NT2/D1 (cell line): ENCODE measurements at regions not wholly inside any gene's neighbourhood (a gene's known extent, or its start where the extent isn't known, plus 50 kb on each side); places are given as distances from the start of the nearest gene placed in this dataset.

Experiments
- DNase-seq: peaks from one replicate; pipeline ENCODE4 v3.0.0-alpha.2; 2011; ENCODE audit warnings: low read depth, low spot score
- H3K27me3 ChIP-seq: 2 replicates; pipeline ENCODE4 v1.6.0; 2011; ENCODE audit warnings: mild to moderate bottlenecking; ENCODE audit not compliant: insufficient read length, insufficient read depth
- H3K36me3 ChIP-seq: 2 replicates; pipeline ENCODE4 v1.6.1; 2011; ENCODE audit warnings: mild to moderate bottlenecking, low read length, mixed read lengths; ENCODE audit not compliant: insufficient read depth, insufficient read length
- H3K4me1 ChIP-seq: 2 replicates; pipeline ENCODE4 v1.5.1; 2011; ENCODE audit not compliant: insufficient read depth, insufficient read length
- H3K4me3 ChIP-seq: 2 replicates; pipeline ENCODE4 v1.5.1; 2011; ENCODE audit warnings: low read depth; ENCODE audit not compliant: insufficient read length
- H3K9ac ChIP-seq: 2 replicates; pipeline ENCODE4 v1.6.0; 2011; ENCODE audit warnings: low read depth; ENCODE audit not compliant: insufficient read length
- H3K9me3 ChIP-seq: 2 replicates; pipeline ENCODE4 v1.5.1; 2011; ENCODE audit warnings: mild to moderate bottlenecking, low read length; ENCODE audit not compliant: insufficient read depth
- SUZ12 ChIP-seq: IDR thresholded peaks from 2 replicates; pipeline ENCODE4 v1.6.1; 2011; ENCODE audit not compliant: insufficient read length, insufficient read depth; ENCODE audit errors: extremely low read depth
- YY1 ChIP-seq: IDR thresholded peaks from 2 replicates; pipeline ENCODE4 v1.6.1; 2011; ENCODE audit not compliant: insufficient read length, insufficient read depth
- ZNF274 ChIP-seq: IDR thresholded peaks from 2 replicates; pipeline ENCODE4 v1.6.1; 2011; ENCODE audit warnings: mild to moderate bottlenecking, low read depth, low read length

DNA sequence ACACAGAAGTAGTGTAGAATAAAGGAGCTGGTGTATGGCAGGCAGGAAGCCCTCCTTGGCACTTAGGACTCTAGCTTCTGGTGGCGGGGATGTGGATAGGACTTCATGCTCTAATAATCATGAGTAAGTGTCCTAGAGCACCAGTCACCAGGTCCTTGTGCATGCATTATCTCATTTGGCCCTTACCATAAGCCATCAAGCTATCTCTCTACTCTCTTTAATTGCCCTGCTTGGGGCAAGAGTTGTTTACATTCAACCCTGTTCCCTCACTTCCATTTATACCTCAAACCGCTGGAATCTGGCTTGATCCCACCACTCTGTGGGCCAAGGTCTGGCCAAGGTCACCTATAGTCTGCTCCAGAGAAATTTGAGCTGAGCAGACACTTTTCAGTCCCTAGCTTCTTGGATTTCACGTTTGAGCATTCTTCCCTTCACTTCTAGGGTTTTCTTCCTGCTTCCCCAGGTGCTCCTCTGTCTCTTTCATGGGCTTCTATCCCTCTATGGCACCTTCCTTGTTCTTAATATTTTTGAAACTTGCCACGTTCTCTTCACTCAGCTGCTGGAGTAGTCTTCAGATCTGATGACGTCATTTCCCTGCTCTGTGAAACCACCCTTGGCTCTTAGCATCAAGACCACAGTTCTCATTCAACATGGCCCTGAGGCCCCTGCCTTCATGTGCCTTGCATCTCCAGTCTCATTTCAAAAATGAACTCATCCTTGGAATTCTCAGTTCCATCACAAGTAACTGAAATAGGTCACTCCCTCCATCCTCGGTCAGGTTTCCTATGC lies 94.9 kb upstream of the GATA6 start:
- Histone ChIP-seq H3K4me1 (peaks cover 3% of the 10 kb centered on the region), H3K9ac (no peak overlapping the region), H3K27me3 (no peaks in the 10 kb centered on the region), H3K4me3 (no peak overlapping the region), H3K9me3 (no peaks in the 10 kb centered on the region), H3K36me3 (no peaks in the 10 kb centered on the region)
- DNase-seq = no peak
- no peak for TF ChIP-seq YY1
- TF ChIP-seq SUZ12 = no peak
- no peak for TF ChIP-seq ZNF274

DNA sequence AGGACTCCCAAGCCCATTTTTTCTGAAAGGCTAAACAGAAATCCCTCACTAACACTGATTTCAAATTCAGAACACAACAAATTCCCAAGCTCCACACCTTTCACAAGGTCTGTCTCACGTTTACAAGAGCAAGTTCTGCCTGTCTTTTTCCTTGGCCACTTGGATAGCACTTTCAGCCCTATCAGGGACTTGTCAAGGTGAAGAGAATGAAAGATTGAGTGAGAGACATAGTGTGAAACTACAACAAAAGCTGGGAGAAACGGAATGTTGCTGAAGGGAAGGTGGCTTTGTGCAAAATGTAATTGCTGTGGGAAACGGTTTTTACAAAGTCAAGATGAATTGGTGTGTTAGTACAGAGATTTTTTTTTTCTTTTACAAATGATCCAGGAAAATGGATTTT lies 89.4 kb upstream of the GATA6 start:
- no peak for DNase-seq
- H3K9ac ChIP-seq = no peak overlapping the region
- no peaks in the 10 kb centered on the region for H3K27me3 ChIP-seq
- H3K4me1 ChIP-seq = no peaks in the 10 kb centered on the region
- H3K4me3 ChIP-seq = no peak overlapping the region
- TF ChIP-seq ZNF274 (no peak), SUZ12 (no peak), YY1 (no peak)
- H3K9me3 ChIP-seq = no peaks in the 10 kb centered on the region
- H3K36me3 ChIP-seq = no peaks in the 10 kb centered on the region

DNA sequence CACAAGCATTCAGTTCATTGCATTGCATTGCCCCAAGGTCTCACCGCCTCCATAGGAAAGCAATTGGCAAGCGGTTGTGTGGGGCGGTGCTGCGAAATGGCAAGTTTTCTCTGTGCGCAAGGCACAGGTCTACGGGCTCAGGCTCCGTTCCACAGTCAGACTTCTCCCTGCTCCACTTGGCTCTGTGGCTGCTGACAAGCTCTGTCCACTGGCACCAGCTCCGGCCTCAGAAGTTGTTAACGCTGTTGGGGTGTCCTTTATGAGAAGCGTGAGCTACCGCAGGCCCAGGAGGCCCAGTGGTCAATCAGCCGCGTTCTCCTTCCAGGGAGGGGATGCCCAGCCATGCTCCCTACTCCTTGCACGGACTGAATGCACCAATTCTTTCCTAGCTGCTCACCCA lies 87.0 kb upstream of the GATA6 start:
- Histone ChIP-seq H3K9ac (no peak overlapping the region), H3K4me3 (no peak overlapping the region), H3K9me3 (no peaks in the 10 kb centered on the region), H3K4me1 (no peaks in the 10 kb centered on the region), H3K36me3 (no peaks in the 10 kb centered on the region), H3K27me3 (no peaks in the 10 kb centered on the region)
- no peak for DNase-seq
- no peak for TF ChIP-seq SUZ12
- TF ChIP-seq YY1 = no peak
- TF ChIP-seq ZNF274 = no peak

DNA sequence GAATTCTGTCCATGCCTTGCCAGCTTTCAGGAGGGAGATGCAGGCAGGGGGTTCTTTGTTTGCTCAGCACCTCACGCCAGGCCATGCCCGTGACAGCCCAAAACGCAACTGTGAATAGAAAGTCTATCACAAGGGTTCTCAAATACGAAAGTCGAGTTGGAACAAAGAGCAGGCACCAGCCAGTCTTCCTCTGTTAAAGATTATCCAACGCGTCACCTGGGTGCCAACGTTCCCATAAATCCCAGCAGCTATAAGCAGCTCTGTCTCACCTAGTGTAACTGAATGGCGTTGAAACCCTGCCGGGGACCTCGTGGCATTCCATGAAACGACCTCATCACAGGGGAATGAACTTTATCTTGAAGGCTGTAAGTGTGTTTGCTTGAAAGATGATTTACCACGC lies 84.8 kb upstream of the GATA6 start:
- Histone ChIP-seq H3K9ac (no peak overlapping the region), H3K9me3 (no peaks in the 10 kb centered on the region), H3K27me3 (peaks cover 3% of the 10 kb centered on the region), H3K36me3 (no peaks in the 10 kb centered on the region), H3K4me3 (no peak overlapping the region), H3K4me1 (no peaks in the 10 kb centered on the region)
- DNase-seq = no peak
- TF ChIP-seq ZNF274 (no peak), YY1 (no peak), SUZ12 (no peak)

DNA sequence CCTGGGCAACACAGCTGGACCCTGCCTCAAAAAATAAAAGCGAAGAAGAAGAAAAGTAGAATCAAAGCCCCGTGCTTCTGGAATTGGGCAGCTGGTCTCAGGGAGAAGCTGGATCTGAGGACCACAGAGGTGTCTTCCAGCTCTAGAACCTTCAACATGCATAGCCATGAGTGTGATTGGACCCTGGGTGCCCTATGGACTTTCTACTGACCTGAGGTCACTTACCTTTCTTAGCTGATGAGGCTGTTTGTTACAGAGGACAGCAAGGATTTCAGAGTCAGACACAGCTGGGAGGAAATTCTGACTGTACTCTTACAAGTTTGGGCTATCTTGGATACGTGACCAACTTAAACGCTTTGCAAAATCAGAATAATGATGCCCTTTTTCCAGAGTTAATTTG lies 82.4 kb upstream of the GATA6 start:
- DNase-seq = no peak
- TF ChIP-seq ZNF274 (no peak), YY1 (no peak), SUZ12 (no peak)
- Histone ChIP-seq H3K4me3 (no peak overlapping the region), H3K27me3 (peaks cover 3% of the 10 kb centered on the region), H3K36me3 (no peaks in the 10 kb centered on the region), H3K9me3 (no peaks in the 10 kb centered on the region), H3K9ac (no peak overlapping the region), H3K4me1 (no peaks in the 10 kb centered on the region)

DNA sequence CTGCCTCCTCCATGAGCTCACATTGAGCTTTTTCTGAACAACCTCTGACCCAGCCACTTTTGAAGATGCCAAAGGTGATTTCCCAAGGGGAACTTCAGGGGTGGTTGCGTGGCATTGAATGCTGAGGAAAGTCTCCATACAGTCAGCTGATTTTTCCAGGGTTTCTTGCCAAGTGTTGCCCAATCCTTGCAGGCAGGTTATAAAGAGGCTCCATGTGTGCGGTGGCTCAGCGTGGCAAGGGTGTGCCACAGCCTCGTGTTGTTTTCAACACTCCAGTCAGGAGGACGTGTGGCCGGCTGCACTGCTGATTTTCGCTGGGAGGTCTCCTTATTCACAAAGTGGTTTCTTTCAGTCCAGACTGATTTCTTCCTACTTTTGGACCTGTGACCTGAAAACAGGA lies 81.4 kb upstream of the GATA6 start:
- Histone ChIP-seq H3K27me3 (peaks cover 3% of the 10 kb centered on the region), H3K9ac (no peak overlapping the region), H3K4me3 (no peak overlapping the region), H3K9me3 (no peaks in the 10 kb centered on the region), H3K4me1 (no peaks in the 10 kb centered on the region), H3K36me3 (no peaks in the 10 kb centered on the region)
- no peak for DNase-seq
- no peak for TF ChIP-seq YY1
- TF ChIP-seq SUZ12 = no peak
- TF ChIP-seq ZNF274 = no peak

DNA sequence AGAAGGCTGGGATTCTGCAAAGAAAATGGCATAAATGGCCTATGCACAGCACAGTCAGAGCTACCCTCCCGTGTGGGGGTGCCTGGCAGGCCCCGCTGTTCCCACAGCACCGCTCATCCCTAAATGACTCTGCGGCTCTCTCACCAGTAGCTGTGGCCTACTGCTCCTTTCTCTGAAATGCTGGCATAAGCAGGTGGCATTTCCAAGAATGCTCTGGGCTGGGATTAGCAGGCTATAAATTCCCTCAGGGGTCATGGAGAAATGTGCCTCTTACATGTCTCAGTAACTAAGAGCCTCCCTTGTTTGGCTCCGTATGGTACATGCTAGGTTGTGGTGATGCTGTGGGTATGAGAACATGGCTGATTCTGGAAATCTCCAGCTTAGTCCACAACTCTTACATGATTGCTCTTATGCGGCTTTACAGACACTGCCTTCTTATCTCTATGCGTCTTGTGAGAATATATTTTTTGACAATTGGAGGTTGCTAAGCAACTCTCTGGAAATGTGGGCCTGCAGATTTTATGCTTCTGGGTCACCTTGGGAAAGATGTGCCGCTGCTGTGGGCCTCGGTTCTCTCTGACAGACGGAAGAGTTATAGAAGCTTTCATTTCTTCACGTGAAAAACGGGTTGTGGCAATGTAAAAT lies 80.3 kb upstream of the GATA6 start:
- Histone ChIP-seq H3K4me1 (no peaks in the 10 kb centered on the region), H3K9ac (no peak overlapping the region), H3K36me3 (no peaks in the 10 kb centered on the region), H3K4me3 (no peak overlapping the region), H3K9me3 (no peaks in the 10 kb centered on the region), H3K27me3 (peaks cover 3% of the 10 kb centered on the region)
- TF ChIP-seq YY1 (no peak), SUZ12 (no peak), ZNF274 (no peak)
- no peak for DNase-seq

DNA sequence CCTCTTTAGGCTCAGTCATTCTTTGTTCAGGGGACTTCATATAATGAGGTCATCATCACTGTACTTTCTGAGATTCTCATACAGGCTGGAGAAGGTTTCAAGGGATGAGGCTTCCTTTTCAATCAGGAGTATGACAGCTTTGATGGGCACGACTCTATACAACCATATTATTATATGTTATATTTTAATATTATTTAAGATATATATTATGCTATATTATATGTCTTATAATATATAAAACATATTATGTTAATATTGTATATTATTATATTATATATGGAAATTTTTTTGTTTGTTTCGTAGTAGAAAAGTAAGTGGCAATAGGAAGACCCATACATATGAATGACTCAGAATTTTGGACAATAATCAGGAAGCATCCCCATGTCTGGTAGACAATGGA lies 78.0 kb upstream of the GATA6 start:
- no peak overlapping the region for H3K9ac ChIP-seq
- no peaks in the 10 kb centered on the region for H3K4me1 ChIP-seq
- peaks cover 3% of the 10 kb centered on the region for H3K27me3 ChIP-seq
- no peak for TF ChIP-seq YY1
- no peak for TF ChIP-seq SUZ12
- no peak for TF ChIP-seq ZNF274
- no peak for DNase-seq
- H3K9me3 ChIP-seq = no peaks in the 10 kb centered on the region
- H3K36me3 ChIP-seq = no peaks in the 10 kb centered on the region
- H3K4me3 ChIP-seq = no peak overlapping the region
